Stomach (tissue), 8 donors: ENCODE measurements at regions not wholly inside any gene's neighbourhood (a gene's known extent, or its start where the extent isn't known, plus 50 kb on each side); places are given as distances from the start of the nearest gene placed in this dataset.
A peak's percentile ranks its signal among the peaks of the same experiment; 100 is the strongest.

ENCODE experiments used
- DNase-seq, 2 donors: peaks; one replicate each; pipeline versions ENCODE4 v3.0.0 to v3.0.0-alpha.2; 2013 to 2019
- H3K27ac ChIP-seq, 5 donors: fragments of 200-600 bp in 4 of 5; sonication (generic) in 4 of 5; one replicate each; pipeline ENCODE4 v1.5.1; 2013 to 2019; ENCODE audit warnings: mild to moderate bottlenecking in 1 of 5, moderate library complexity in 1 of 5
- H3K27me3 ChIP-seq, 3 donors: fragments of 200-600 bp; sonication (generic); one replicate each; pipeline ENCODE4 v1.5.1; 2017 to 2019; ENCODE audit warnings: mixed run types in 1 of 3
- H3K36me3 ChIP-seq, 4 donors: fragments of 200-600 bp; sonication (generic); 1 replicate in 3 of 4; 2 replicates in 1 of 4; pipeline ENCODE4 v1.5.1; 2016 to 2019
- H3K4me1 ChIP-seq, 4 donors: fragments of 200-600 bp; sonication (generic); one replicate each; pipeline ENCODE4 v1.5.1; 2016 to 2019
- H3K4me3 ChIP-seq, 4 donors: fragments of 200-600 bp; sonication (generic) in 3 of 4; one replicate each; pipeline ENCODE4 v1.5.1; 2016 to 2019; ENCODE audit warnings: mild to moderate bottlenecking in 1 of 4
- H3K9me3 ChIP-seq, 4 donors: fragments of 200-600 bp; sonication (generic); one replicate each; pipeline ENCODE4 v1.5.1; 2016 to 2019
- EP300 ChIP-seq: sonication (generic); formaldehyde crosslinking; IDR thresholded peaks from one replicate; pipeline ENCODE4 v1.6.1; 2017; ENCODE audit warnings: antibody characterized with exemption
- POLR2A ChIP-seq, 4 donors: fragments of 450-650 bp; IDR thresholded peaks; one replicate each; pipeline ENCODE4 v1.6.1; 2016; ENCODE audit warnings: antibody characterized with exemption in 4 of 4, control low read depth in 2 of 4, mild to moderate bottlenecking in 1 of 4, moderate library complexity in 1 of 4
- POLR2AphosphoS5 ChIP-seq, 3 donors: sonication (generic); formaldehyde crosslinking; IDR thresholded peaks; one replicate each; pipeline ENCODE4 v1.6.1; 2016; ENCODE audit warnings: antibody characterized with exemption in 3 of 3
- WGBS, 5 donors: extraction: QIAGEN DNeasy Blood & Tissue Kit in 3 of 5; methylation state at CpG; one replicate each; pipeline versions ENCODE4 v1.1.5 to v1.1.7; 2013 to 2018; 5-methylcytosine and 5-hydroxymethylcytosine counted together
- intact Hi-C: fragments of 100-400 bp; cut with DNase I; formaldehyde crosslinking; loops from one replicate; pipeline ENCODE4 v1.15.1; 2023; ENCODE audit warnings: low total_unique reads
- TF ChIP-seq, protein P1 (sequence below), 7 experiments: fragments of 450-650 bp in 4 of 7; fragments of 200-600 bp in 3 of 7; sonication (generic) in 3 of 7; IDR thresholded peaks; one replicate each; pipeline ENCODE4 v1.5.1; 2016 to 2019; ENCODE audit warnings: antibody characterized with exemption in 7 of 7, control low read depth in 2 of 7, mild to moderate bottlenecking in 1 of 7
- donor health status: healthy with polysubstance abuse.
- donor health status: Bipolar disorder and iron deficiency.
- donor health status: healthy.

DNA sequence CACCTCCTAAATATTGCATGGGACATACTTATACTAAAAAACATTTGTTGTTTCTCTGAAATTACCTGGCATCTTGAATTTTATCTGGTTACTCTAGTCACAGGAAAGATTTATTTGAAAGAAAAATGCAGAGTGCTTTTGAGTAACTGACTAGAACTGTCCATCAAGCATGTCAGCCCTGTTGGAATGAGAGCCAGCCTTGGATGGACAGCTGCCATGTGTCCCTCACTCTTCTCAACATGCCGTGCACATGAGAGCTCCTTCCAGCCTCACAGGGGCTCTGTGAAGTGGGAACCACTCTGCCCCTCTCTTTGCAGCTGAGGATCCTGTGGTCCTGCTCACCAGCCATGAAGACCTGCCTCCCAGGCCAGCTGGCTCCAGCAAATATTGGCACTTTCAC lies 118.3 kb upstream of the SHH start:
- Histone ChIP-seq H3K27ac (no peak overlapping the region), H3K27me3 (peaks cover 0 to 17% (median 0%) of the 10 kb centered on the region in 3 donors), H3K4me3 (no peak overlapping the region), H3K4me1 (no peaks in the 10 kb centered on the region), H3K9me3 (no peaks in the 10 kb centered on the region), H3K36me3 (no peaks in the 10 kb centered on the region)
- intact Hi-C loops = no loop called here
- peak in 1 of 2 donors; percentile 20 for DNase-seq
- TF ChIP-seq, protein P1, sequence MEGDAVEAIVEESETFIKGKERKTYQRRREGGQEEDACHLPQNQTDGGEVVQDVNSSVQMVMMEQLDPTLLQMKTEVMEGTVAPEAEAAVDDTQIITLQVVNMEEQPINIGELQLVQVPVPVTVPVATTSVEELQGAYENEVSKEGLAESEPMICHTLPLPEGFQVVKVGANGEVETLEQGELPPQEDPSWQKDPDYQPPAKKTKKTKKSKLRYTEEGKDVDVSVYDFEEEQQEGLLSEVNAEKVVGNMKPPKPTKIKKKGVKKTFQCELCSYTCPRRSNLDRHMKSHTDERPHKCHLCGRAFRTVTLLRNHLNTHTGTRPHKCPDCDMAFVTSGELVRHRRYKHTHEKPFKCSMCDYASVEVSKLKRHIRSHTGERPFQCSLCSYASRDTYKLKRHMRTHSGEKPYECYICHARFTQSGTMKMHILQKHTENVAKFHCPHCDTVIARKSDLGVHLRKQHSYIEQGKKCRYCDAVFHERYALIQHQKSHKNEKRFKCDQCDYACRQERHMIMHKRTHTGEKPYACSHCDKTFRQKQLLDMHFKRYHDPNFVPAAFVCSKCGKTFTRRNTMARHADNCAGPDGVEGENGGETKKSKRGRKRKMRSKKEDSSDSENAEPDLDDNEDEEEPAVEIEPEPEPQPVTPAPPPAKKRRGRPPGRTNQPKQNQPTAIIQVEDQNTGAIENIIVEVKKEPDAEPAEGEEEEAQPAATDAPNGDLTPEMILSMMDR (IDR thresholded peaks at IDR 0.05) = no peak
- no peak for TF ChIP-seq POLR2A (IDR thresholded peaks at IDR 0.05)
- no peak for TF ChIP-seq EP300
- no peak for TF ChIP-seq POLR2AphosphoS5 (IDR thresholded peaks at IDR 0.05)
- 58 to 100% (median 76%) methylated on average over 1 of the region's 1 CpG for WGBS, 5 donors

DNA sequence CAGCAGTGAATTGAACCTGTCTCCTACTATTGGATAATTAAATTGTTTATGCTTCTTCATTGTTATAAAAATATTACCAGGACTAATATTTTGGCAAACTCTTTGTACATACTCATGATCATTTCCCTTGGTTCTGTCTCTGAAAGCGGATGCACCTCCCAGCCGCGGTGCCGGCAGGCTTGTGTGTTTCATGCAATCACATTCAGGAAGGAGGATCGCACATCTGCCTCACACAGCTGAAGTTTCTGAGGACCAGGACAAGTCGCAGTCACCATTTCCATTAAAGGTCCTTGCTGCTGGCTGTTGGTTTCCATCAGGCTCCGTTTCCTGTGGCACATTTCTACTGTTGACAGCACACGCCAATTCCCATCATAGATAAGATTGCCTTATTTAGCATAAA lies 117.8 kb upstream of the SHH start:
- H3K4me1 ChIP-seq = no peaks in the 10 kb centered on the region
- H3K4me3 ChIP-seq = no peak overlapping the region
- H3K9me3 ChIP-seq = no peaks in the 10 kb centered on the region
- intact Hi-C loops = no loop called here
- peak in 1 of 2 donors; percentile 24 for DNase-seq
- WGBS, 5 donors = 64 to 76% (median 72%) methylated on average over 8 of the region's 8 CpGs
- peaks cover 0 to 15% (median 0%) of the 10 kb centered on the region in 3 donors for H3K27me3 ChIP-seq
- H3K27ac ChIP-seq = no peak overlapping the region
- H3K36me3 ChIP-seq = no peaks in the 10 kb centered on the region
- TF ChIP-seq POLR2AphosphoS5 (IDR thresholded peaks at IDR 0.05) (no peak), POLR2A (IDR thresholded peaks at IDR 0.05) (no peak), EP300 (no peak)
- TF ChIP-seq, protein P1 (IDR thresholded peaks at IDR 0.05) = no peak

DNA sequence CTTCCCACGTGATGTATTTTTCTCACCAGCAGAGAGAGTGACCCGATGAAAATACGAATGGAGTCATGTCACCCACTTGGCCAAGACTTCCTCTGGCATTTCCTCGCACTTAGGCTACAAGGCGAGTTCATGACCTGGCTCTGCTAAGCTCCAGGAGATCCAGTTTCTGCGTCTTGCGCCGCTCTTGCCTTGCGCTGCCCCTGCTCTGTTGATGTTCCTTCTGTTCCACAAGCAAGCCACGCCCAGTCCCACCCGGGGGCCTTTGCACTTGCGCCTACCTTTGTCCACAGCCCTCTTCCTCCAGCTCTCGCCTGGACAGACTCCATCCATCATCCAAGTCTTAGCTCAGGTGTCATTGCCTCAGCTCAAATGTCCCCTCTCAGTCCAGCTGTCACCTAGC lies 116.3 kb upstream of the SHH start:
- Histone ChIP-seq H3K36me3 (no peaks in the 10 kb centered on the region), H3K4me3 (no peak overlapping the region), H3K9me3 (no peaks in the 10 kb centered on the region), H3K4me1 (no peaks in the 10 kb centered on the region), H3K27me3 (peaks cover 0 to 15% (median 0%) of the 10 kb centered on the region in 3 donors), H3K27ac (peak overlapping the region in 4 of 5 donors; percentile 4 to 56 (median 37))
- intact Hi-C loops = no loop called here
- 31 to 71% (median 47%) methylated on average over 12 to 13 of the region's 13 CpGs for WGBS, 5 donors
- peak; percentile 59 for DNase-seq
- TF ChIP-seq POLR2A (IDR thresholded peaks at IDR 0.05) (no peak), EP300 (no peak), POLR2AphosphoS5 (IDR thresholded peaks at IDR 0.05) (no peak)
- TF ChIP-seq, protein P1 (IDR thresholded peaks at IDR 0.05) = no peak

DNA sequence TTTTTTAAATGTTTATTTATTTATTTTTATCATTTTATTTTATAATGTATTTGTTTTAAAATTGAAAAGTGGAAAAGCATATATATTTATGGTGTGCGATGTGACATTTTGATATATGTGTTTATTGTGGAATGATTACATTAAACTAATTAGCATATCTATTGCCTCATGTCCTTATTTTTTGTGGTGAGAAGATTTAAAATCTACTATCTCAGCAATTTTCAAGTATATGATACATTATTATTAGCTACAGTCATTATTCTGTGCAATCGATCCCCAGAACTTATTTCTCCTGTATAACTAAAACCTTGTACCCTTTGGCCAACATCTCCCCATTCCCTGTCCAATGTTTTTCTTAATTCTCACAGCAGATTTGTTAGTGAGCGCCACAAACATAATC lies 115.6 kb upstream of the SHH start:
- TF ChIP-seq POLR2A (IDR thresholded peaks at IDR 0.05) (no peak), EP300 (no peak), POLR2AphosphoS5 (IDR thresholded peaks at IDR 0.05) (no peak)
- TF ChIP-seq, protein P1 (IDR thresholded peaks at IDR 0.05) = no peak
- H3K9me3 ChIP-seq = no peaks in the 10 kb centered on the region
- H3K27me3 ChIP-seq = peaks cover 0 to 15% (median 0%) of the 10 kb centered on the region in 3 donors
- DNase-seq = no peak
- no peaks in the 10 kb centered on the region for H3K4me1 ChIP-seq
- 93 to 97% (median 95%) methylated on average over 3 of the region's 3 CpGs for WGBS, 5 donors
- H3K4me3 ChIP-seq = no peak overlapping the region
- intact Hi-C loops = no loop called here
- H3K36me3 ChIP-seq = no peaks in the 10 kb centered on the region
- peak overlapping the region in 3 of 5 donors; percentile 32 to 56 (median 42) for H3K27ac ChIP-seq
